Kidney glomerular epithelial cell (primary cell): ENCODE measurements at regions not wholly inside any gene's neighbourhood (a gene's known extent, or its start where the extent isn't known, plus 50 kb on each side); places are given as distances from the start of the nearest gene placed in this dataset.

Experiments
- DNase-seq: peaks from one replicate; lab custom pipeline; 2025; lab: John Stamatoyannopoulos, UW

- DNase-seq = no peak
Measured at GRCh38 chr2:204049635-204050034, 113.1 kb downstream of the ICOS start.

GRCh38 chr2:204050681-204051080 is 114.1 kb downstream of the ICOS start:
- no peak for DNase-seq

- DNase-seq = no peak
Measured at GRCh38 chr2:204051476-204051875, 114.9 kb downstream of the ICOS start.

- no peak for DNase-seq
Measured at GRCh38 chr2:204051984-204052556, 115.5 kb downstream of the ICOS start.

- no peak for DNase-seq
Measured at GRCh38 chr2:204059016-204059415, 122.5 kb downstream of the ICOS start.

- no peak for DNase-seq
Measured at GRCh38 chr2:204060841-204061240, 124.3 kb downstream of the ICOS start.

- no peak for DNase-seq
Measured at GRCh38 chr2:204061241-204061640, 124.7 kb downstream of the ICOS start.

- no peak for DNase-seq
Measured at GRCh38 chr2:204064119-204064518, 127.6 kb downstream of the ICOS start.

- DNase-seq = no peak
Measured at GRCh38 chr2:204065566-204065965, 129.0 kb downstream of the ICOS start.

- DNase-seq = no peak
Measured at GRCh38 chr2:204066051-204066450, 129.5 kb downstream of the ICOS start.

- no peak for DNase-seq
Measured at GRCh38 chr2:204069804-204070203, 133.2 kb downstream of the ICOS start.

- DNase-seq = no peak
Measured at GRCh38 chr2:204072443-204073324, 136.1 kb downstream of the ICOS start.

GRCh38 chr2:204074456-204074855 is 137.9 kb downstream of the ICOS start:
- no peak for DNase-seq

- DNase-seq = no peak
Measured at GRCh38 chr2:204078003-204078698, 141.6 kb downstream of the ICOS start.

GRCh38 chr2:204081487-204082425 is 145.2 kb downstream of the ICOS start:
- DNase-seq = no peak

GRCh38 chr2:204086167-204086566 is 149.6 kb downstream of the ICOS start:
- no peak for DNase-seq

GRCh38 chr2:204089105-204089504 is 152.5 kb downstream of the ICOS start:
- no peak for DNase-seq

GRCh38 chr2:204089574-204089973 is 153.0 kb downstream of the ICOS start:
- DNase-seq = no peak

- DNase-seq = no peak
Measured at GRCh38 chr2:204090021-204090420, 153.5 kb downstream of the ICOS start.

- DNase-seq = no peak
Measured at GRCh38 chr2:204104811-204105210, 168.2 kb downstream of the ICOS start.

GRCh38 chr2:204108330-204108751 is 171.8 kb downstream of the ICOS start:
- DNase-seq = peak; percentile 2

- DNase-seq = no peak
Measured at GRCh38 chr2:204108781-204109295, 172.3 kb downstream of the ICOS start.
